SIG-M5 treated with dmso at 0.1 percent for 504 hours (cell line): ENCODE measurements at regions not wholly inside any gene's neighbourhood (a gene's known extent, or its start where the extent isn't known, plus 50 kb on each side); places are given as distances from the start of the nearest gene placed in this dataset.
"Not testable (repeated sequence)": the region's sequence is repeated elsewhere in the genome, so short reads cannot be mapped to it uniquely, and the experiment has no call there.

Experiments
- DNase-seq: peaks from one replicate; lab custom pipeline; 2025; ENCODE audit not compliant: unreplicated experiment; lab: John Stamatoyannopoulos, UW

- DNase-seq, result no peak
These were observed 854.8 kb downstream of the EPHA4 start for GRCh38 chr2:220717283-220717682.

GRCh38 chr2:220736778-220737177 lies 835.3 kb downstream of the EPHA4 start:
- no peak for DNase-seq

GRCh38 chr2:220743203-220743602 lies 828.9 kb downstream of the EPHA4 start:
- DNase-seq, result no peak

- DNase-seq, result no peak
These were observed 827.2 kb downstream of the EPHA4 start for GRCh38 chr2:220744861-220745260.

- no peak for DNase-seq
These were observed 826.4 kb downstream of the EPHA4 start for GRCh38 chr2:220745682-220746081.

- no peak for DNase-seq
These were observed 824.4 kb downstream of the EPHA4 start for GRCh38 chr2:220747736-220748135.

GRCh38 chr2:220748875-220749479 lies 823.1 kb downstream of the EPHA4 start:
- DNase-seq, result no peak

- no peak for DNase-seq
These were observed 818.6 kb downstream of the EPHA4 start for GRCh38 chr2:220753486-220753885.

- DNase-seq, result no peak
These were observed 815.5 kb downstream of the EPHA4 start for GRCh38 chr2:220756653-220757052.

- DNase-seq, result not testable (repeated sequence)
These were observed 813.7 kb downstream of the EPHA4 start for GRCh38 chr2:220758376-220758775.

GRCh38 chr2:220764171-220764570 lies 807.9 kb downstream of the EPHA4 start:
- no peak for DNase-seq

GRCh38 chr2:220767591-220768255 lies 804.4 kb downstream of the EPHA4 start:
- DNase-seq, result no peak

GRCh38 chr2:220775856-220776488 lies 796.1 kb downstream of the EPHA4 start:
- DNase-seq, result no peak

- DNase-seq, result not testable (repeated sequence)
These were observed 793.0 kb downstream of the EPHA4 start for GRCh38 chr2:220779076-220779475.

GRCh38 chr2:220779511-220779910 lies 792.6 kb downstream of the EPHA4 start:
- DNase-seq, result no peak

- no peak for DNase-seq
These were observed 792.2 kb downstream of the EPHA4 start for GRCh38 chr2:220779931-220780330.

GRCh38 chr2:220781622-220782241 lies 790.4 kb downstream of the EPHA4 start:
- DNase-seq, result no peak

- no peak for DNase-seq
These were observed 789.4 kb downstream of the EPHA4 start for GRCh38 chr2:220782609-220783113.

- DNase-seq, result no peak
These were observed 788.4 kb downstream of the EPHA4 start for GRCh38 chr2:220783671-220784070.

GRCh38 chr2:220785178-220785577 lies 786.9 kb downstream of the EPHA4 start:
- no peak for DNase-seq

- no peak for DNase-seq
These were observed 785.9 kb downstream of the EPHA4 start for GRCh38 chr2:220786216-220786615.

GRCh38 chr2:220787251-220787650 lies 784.9 kb downstream of the EPHA4 start:
- no peak for DNase-seq
